ENCODE measurements at regions not wholly inside any gene's neighbourhood (a gene's known extent, or its start where the extent isn't known, plus 50 kb on each side); places are given as distances from the start of the nearest gene placed in this dataset.

DNA sequence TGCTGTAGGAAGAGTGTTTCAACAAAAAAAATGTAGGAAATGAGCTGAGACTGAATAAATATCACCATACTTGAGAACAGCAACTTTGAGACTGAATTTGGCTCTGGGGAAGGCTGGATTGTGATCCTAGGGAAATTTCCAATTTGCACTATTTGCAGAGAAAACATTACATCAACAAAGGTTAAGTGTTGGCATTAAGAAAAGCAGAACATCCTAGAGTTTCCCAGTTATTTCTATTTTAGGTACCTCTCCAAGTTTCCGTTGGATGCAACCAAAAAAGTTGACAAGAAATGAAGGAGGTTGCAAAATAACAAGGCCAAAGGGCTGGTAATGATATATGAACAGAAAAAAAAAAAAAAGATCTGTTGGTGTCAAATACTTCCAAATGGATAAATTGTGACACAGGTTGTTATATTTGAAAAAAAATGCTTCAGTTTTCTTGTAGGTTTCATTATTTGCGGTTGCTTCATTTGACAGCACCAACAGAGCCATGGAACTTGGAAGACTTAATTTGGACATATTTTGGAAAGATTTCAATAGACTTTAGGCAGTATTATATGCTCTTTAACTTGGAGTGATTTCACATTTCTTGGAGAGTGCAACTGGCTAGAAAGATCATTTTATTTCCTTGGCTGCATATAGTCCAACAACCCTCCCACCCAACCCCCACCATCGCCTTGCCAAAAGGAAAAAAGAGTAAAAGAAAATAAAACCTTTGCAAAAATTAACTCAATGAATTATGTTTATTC lies 230.8 kb downstream of the ZNF608 start:
- Histone ChIP-seq H3K27me3 (no peaks in the 10 kb centered on the region), H3K27ac (no peak overlapping the region), H3K36me3 (no peaks in the 10 kb centered on the region), H3K4me3 (no peak overlapping the region), H3K4me1 (peaks cover 5% of the 10 kb centered on the region), H3K9me3 (no peaks in the 10 kb centered on the region)
- DNase-seq (ENCODE audit: low spot score in 2 of 2), result no peak
- 52% methylated on average over 3 of the region's 3 CpGs for WGBS
- TF ChIP-seq POLR2AphosphoS5 (IDR thresholded peaks at IDR 0.05) (no peak), CTCF (IDR thresholded peaks at IDR 0.05) (no peak), POLR2A (IDR thresholded peaks at IDR 0.05) (no peak), EP300 (IDR thresholded peaks at IDR 0.05) (no peak)

- no peak for DNase-seq (ENCODE audit: low spot score in 2 of 2)
- H3K9me3 ChIP-seq, result no peaks in the 10 kb centered on the region
- no peaks in the 10 kb centered on the region for H3K36me3 ChIP-seq
- no peak overlapping the region for H3K4me3 ChIP-seq
- peaks cover 5% of the 10 kb centered on the region for H3K4me1 ChIP-seq
- 78% methylated on average over 3 of the region's 3 CpGs for WGBS
- H3K27ac ChIP-seq, result no peak overlapping the region
- TF ChIP-seq CTCF (IDR thresholded peaks at IDR 0.05), result no peak
- H3K27me3 ChIP-seq, result no peaks in the 10 kb centered on the region
These were observed 231.5 kb downstream of the ZNF608 start for GRCh38 chr5:124514956-124515355.

- Histone ChIP-seq H3K27ac (no peak overlapping the region), H3K9me3 (no peaks in the 10 kb centered on the region), H3K36me3 (no peaks in the 10 kb centered on the region), H3K4me1 (peaks cover 5% of the 10 kb centered on the region), H3K27me3 (no peaks in the 10 kb centered on the region), H3K4me3 (no peak overlapping the region)
- DNase-seq (ENCODE audit: low spot score in 2 of 2), result no peak
- TF ChIP-seq POLR2AphosphoS5 (IDR thresholded peaks at IDR 0.05), result no peak
- no peak for TF ChIP-seq EP300 (IDR thresholded peaks at IDR 0.05)
- WGBS, result 93% methylated on average over 5 of the region's 5 CpGs
These were observed 233.3 kb downstream of the ZNF608 start for GRCh38 chr5:124512952-124513632.

- no peak overlapping the region for H3K4me3 ChIP-seq
- DNase-seq (ENCODE audit: low spot score in 2 of 2), result no peak
- TF ChIP-seq EP300 (IDR thresholded peaks at IDR 0.05) (no peak), POLR2AphosphoS5 (IDR thresholded peaks at IDR 0.05) (no peak), CTCF (IDR thresholded peaks at IDR 0.05) (no peak), POLR2A (IDR thresholded peaks at IDR 0.05) (no peak)
- 32% methylated on average over 3 of the region's 3 CpGs for WGBS
- H3K4me1 ChIP-seq, result peaks cover 5% of the 10 kb centered on the region
- no peaks in the 10 kb centered on the region for H3K9me3 ChIP-seq
- no peak overlapping the region for H3K27ac ChIP-seq
- no peaks in the 10 kb centered on the region for H3K27me3 ChIP-seq
- H3K36me3 ChIP-seq, result no peaks in the 10 kb centered on the region
These were observed 234.2 kb downstream of the ZNF608 start for GRCh38 chr5:124512236-124512635.

GRCh38 chr5:124511791-124512190 lies 234.6 kb downstream of the ZNF608 start:
- Histone ChIP-seq H3K4me3 (no peak overlapping the region), H3K9me3 (no peaks in the 10 kb centered on the region), H3K27ac (no peak overlapping the region), H3K36me3 (no peaks in the 10 kb centered on the region), H3K4me1 (peaks cover 5% of the 10 kb centered on the region), H3K27me3 (no peaks in the 10 kb centered on the region)
- DNase-seq (ENCODE audit: low spot score in 2 of 2), result no peak
- TF ChIP-seq EP300 (IDR thresholded peaks at IDR 0.05), result no peak
- TF ChIP-seq POLR2A (IDR thresholded peaks at IDR 0.05), result no peak
- TF ChIP-seq POLR2AphosphoS5 (IDR thresholded peaks at IDR 0.05), result no peak
- TF ChIP-seq CTCF (IDR thresholded peaks at IDR 0.05), result no peak
